GM23338 (cell line): ENCODE measurements at regions not wholly inside any gene's neighbourhood (a gene's known extent, or its start where the extent isn't known, plus 50 kb on each side); places are given as distances from the start of the nearest gene placed in this dataset.

Source experiments
- ATAC-seq: fragments of 200-7000 bp; cut with Tn5 transposase; 3 replicates; pipeline ENCODE4 v1.9.1; 2020
- DNase-seq: peaks from one replicate; pipeline ENCODE4 v3.0.0-alpha.2; 2015; ENCODE audit warnings: low spot score
- H2AFZ ChIP-seq: fragments of 200-600 bp; sonication (generic); 2 replicates; pipeline ENCODE4 v1.8.0; 2016; ENCODE audit warnings: antibody characterized with exemption, mild to moderate bottlenecking, moderate library complexity
- H3F3A ChIP-seq: fragments of 200-600 bp; sonication (generic); replicated peaks from 2 replicates; pipeline ENCODE4 v1.8.0; 2017; ENCODE audit warnings: antibody characterized with exemption, mixed run types, low read depth
- H3K27ac ChIP-seq: fragments of 200-600 bp; sonication (generic); 2 replicates; pipeline ENCODE4 v1.6.1; 2016; ENCODE audit warnings: low read depth
- H3K27me3 ChIP-seq: fragments of 200-600 bp; sonication (generic); 2 replicates; pipeline ENCODE4 v1.8.0; 2016; ENCODE audit warnings: mild to moderate bottlenecking, mixed run types, moderate library complexity; ENCODE audit not compliant: insufficient read depth
- H3K36me3 ChIP-seq: fragments of 200-600 bp; sonication (generic); 2 replicates; pipeline ENCODE4 v1.8.0; 2016; ENCODE audit warnings: mild to moderate bottlenecking; ENCODE audit not compliant: insufficient read depth
- H3K4me1 ChIP-seq: fragments of 200-600 bp; sonication (generic); 2 replicates; pipeline ENCODE4 v1.8.0; 2016; ENCODE audit warnings: mild to moderate bottlenecking, moderate library complexity; ENCODE audit not compliant: insufficient read depth
- H3K4me2 ChIP-seq: fragments of 200-600 bp; sonication (generic); 2 replicates; pipeline ENCODE4 v1.7.1; 2017; ENCODE audit warnings: mixed run types
- H3K4me3 ChIP-seq: fragments of 200-600 bp; sonication (generic); 2 replicates; pipeline ENCODE4 v1.6.1; 2016; ENCODE audit warnings: mixed run types
- H3K79me2 ChIP-seq: fragments of 200-600 bp; sonication (generic); replicated peaks from 2 replicates; pipeline ENCODE4 v1.8.0; 2017; ENCODE audit warnings: mild to moderate bottlenecking; ENCODE audit not compliant: insufficient read depth
- H3K9me2 ChIP-seq: fragments of 200-600 bp; sonication (generic); 2 replicates; pipeline ENCODE4 v1.8.0; 2017; ENCODE audit not compliant: insufficient read depth
- H4K20me1 ChIP-seq: fragments of 200-600 bp; sonication (generic); replicated peaks from 2 replicates; pipeline ENCODE4 v1.8.0; 2017; ENCODE audit warnings: mild to moderate bottlenecking; ENCODE audit not compliant: insufficient read depth
- H3K27ac Mint-ChIP-seq: 2 replicates; pipeline ENCODE4 v1.8.0; 2020; ENCODE audit warnings: inconsistent platforms, mild to moderate bottlenecking, moderate library complexity, mixed read lengths
- H3K27me3 Mint-ChIP-seq: 3 replicates; pipeline ENCODE4 v1.8.0; 2022; ENCODE audit warnings: low read depth, mild to moderate bottlenecking, moderate library complexity, mixed read lengths, inconsistent platforms; ENCODE audit not compliant: insufficient read depth, poor library complexity
- H3K36me3 Mint-ChIP-seq: 3 replicates; pipeline ENCODE4 v1.8.0; 2021; ENCODE audit warnings: low read depth, mild to moderate bottlenecking, inconsistent platforms, moderate library complexity, mixed read lengths
- H3K4me1 Mint-ChIP-seq: 3 replicates; pipeline ENCODE4 v1.8.0; 2020; ENCODE audit warnings: mild to moderate bottlenecking, inconsistent platforms, mixed read lengths
- H3K4me3 Mint-ChIP-seq: 3 replicates; pipeline ENCODE4 v1.8.0; 2021; ENCODE audit warnings: moderate library complexity, mild to moderate bottlenecking, inconsistent platforms, mixed read lengths
- H3K9me3 Mint-ChIP-seq: 3 replicates; pipeline ENCODE4 v1.8.0; 2020; ENCODE audit warnings: moderate library complexity, mild to moderate bottlenecking, inconsistent platforms, mixed read lengths
- CREB1 ChIP-seq: fragments of 250-450 bp; sonication (Bioruptor Pico); IDR thresholded peaks from 2 replicates; pipeline ENCODE4 v1.5.0; 2020; ENCODE audit warnings: low read depth, mild to moderate bottlenecking, moderate library complexity
- EZH2 ChIP-seq: fragments of 200-600 bp; sonication (generic); IDR thresholded peaks from one replicate; pipeline ENCODE4 v1.8.0; 2017; ENCODE audit warnings: antibody characterized with exemption, mild to moderate bottlenecking, low read depth; ENCODE audit not compliant: unreplicated experiment
- POLR2AphosphoS5 ChIP-seq: IDR thresholded peaks from 2 replicates; pipeline ENCODE4 v1.6.1; 2016; ENCODE audit warnings: antibody characterized with exemption, low read depth
- REST ChIP-seq: IDR thresholded peaks from one replicate; pipeline ENCODE4 v1.6.1; 2018; ENCODE audit warnings: antibody characterized with exemption; ENCODE audit not compliant: unreplicated experiment
- ZNF331 ChIP-seq: fragments of 250-450 bp; sonication (Bioruptor Pico); IDR thresholded peaks from 2 replicates; pipeline ENCODE4 v1.5.0; 2020; ENCODE audit warnings: low read depth, mild to moderate bottlenecking, moderate library complexity
- TF ChIP-seq, protein P1 (sequence below): fragments of 250-450 bp; sonication (Bioruptor Pico); IDR thresholded peaks from 2 replicates; pipeline ENCODE4 v1.5.0; 2020; ENCODE audit warnings: mild to moderate bottlenecking, moderate library complexity

GRCh38 chr22:19655399-19655798, 58.9 kb upstream of the SEPTIN5 start (continued):
- TF ChIP-seq, protein P1, sequence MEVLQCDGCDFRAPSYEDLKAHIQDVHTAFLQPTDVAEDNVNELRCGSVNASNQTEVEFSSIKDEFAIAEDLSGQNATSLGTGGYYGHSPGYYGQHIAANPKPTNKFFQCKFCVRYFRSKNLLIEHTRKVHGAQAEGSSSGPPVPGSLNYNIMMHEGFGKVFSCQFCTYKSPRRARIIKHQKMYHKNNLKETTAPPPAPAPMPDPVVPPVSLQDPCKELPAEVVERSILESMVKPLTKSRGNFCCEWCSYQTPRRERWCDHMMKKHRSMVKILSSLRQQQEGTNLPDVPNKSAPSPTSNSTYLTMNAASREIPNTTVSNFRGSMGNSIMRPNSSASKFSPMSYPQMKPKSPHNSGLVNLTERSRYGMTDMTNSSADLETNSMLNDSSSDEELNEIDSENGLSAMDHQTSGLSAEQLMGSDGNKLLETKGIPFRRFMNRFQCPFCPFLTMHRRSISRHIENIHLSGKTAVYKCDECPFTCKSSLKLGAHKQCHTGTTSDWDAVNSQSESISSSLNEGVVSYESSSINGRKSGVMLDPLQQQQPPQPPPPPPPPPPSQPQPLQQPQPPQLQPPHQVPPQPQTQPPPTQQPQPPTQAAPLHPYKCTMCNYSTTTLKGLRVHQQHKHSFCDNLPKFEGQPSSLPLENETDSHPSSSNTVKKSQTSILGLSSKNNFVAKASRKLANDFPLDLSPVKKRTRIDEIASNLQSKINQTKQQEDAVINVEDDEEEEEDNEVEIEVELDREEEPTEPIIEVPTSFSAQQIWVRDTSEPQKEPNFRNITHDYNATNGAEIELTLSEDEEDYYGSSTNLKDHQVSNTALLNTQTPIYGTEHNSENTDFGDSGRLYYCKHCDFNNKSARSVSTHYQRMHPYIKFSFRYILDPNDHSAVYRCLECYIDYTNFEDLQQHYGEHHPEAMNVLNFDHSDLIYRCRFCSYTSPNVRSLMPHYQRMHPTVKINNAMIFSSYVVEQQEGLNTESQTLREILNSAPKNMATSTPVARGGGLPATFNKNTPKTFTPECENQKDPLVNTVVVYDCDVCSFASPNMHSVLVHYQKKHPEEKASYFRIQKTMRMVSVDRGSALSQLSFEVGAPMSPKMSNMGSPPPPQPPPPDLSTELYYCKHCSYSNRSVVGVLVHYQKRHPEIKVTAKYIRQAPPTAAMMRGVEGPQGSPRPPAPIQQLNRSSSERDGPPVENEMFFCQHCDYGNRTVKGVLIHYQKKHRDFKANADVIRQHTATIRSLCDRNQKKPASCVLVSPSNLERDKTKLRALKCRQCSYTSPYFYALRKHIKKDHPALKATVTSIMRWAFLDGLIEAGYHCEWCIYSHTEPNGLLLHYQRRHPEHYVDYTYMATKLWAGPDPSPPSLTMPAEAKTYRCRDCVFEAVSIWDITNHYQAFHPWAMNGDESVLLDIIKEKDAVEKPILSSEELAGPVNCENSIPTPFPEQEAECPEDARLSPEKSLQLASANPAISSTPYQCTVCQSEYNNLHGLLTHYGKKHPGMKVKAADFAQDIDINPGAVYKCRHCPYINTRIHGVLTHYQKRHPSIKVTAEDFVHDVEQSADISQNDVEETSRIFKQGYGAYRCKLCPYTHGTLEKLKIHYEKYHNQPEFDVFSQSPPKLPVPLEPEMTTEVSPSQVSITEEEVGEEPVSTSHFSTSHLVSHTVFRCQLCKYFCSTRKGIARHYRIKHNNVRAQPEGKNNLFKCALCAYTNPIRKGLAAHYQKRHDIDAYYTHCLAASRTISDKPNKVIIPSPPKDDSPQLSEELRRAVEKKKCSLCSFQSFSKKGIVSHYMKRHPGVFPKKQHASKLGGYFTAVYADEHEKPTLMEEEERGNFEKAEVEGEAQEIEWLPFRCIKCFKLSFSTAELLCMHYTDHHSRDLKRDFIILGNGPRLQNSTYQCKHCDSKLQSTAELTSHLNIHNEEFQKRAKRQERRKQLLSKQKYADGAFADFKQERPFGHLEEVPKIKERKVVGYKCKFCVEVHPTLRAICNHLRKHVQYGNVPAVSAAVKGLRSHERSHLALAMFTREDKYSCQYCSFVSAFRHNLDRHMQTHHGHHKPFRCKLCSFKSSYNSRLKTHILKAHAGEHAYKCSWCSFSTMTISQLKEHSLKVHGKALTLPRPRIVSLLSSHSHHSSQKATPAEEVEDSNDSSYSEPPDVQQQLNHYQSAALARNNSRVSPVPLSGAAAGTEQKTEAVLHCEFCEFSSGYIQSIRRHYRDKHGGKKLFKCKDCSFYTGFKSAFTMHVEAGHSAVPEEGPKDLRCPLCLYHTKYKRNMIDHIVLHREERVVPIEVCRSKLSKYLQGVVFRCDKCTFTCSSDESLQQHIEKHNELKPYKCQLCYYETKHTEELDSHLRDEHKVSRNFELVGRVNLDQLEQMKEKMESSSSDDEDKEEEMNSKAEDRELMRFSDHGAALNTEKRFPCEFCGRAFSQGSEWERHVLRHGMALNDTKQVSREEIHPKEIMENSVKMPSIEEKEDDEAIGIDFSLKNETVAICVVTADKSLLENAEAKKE (CRISPR knock-in tag), result no peak
- no peak for TF ChIP-seq CREB1 (CRISPR knock-in tag)

GRCh38 chr22:19656541-19657251, 57.6 kb upstream of the SEPTIN5 start:
- Mint-ChIP-seq H3K27me3 (peaks cover 12% of the 10 kb centered on the region), H3K36me3 (no peaks in the 10 kb centered on the region; the same call in 2 of the 3 replicates), H3K27ac (no peak overlapping the region), H3K4me1 (peaks cover 13% of the 10 kb centered on the region), H3K9me3 (no peaks in the 10 kb centered on the region; the same call in 2 of the 3 replicates), H3K4me3 (no peak overlapping the region)
- no peak for ATAC-seq
- no peaks in the 10 kb centered on the region for H3K79me2 ChIP-seq
- no peaks in the 10 kb centered on the region for H3K27me3 ChIP-seq
- no peak overlapping the region for H3K27ac ChIP-seq
- no peak for DNase-seq
- H4K20me1 ChIP-seq, result no peaks in the 10 kb centered on the region
- TF ChIP-seq EZH2 (no peak), CREB1 (CRISPR knock-in tag) (no peak), POLR2AphosphoS5 (no peak), ZNF331 (no peak), REST (no peak)
- H3K4me2 ChIP-seq, result no peak overlapping the region
- peaks cover 20% of the 10 kb centered on the region for H3K4me1 ChIP-seq
- H3K4me3 ChIP-seq, result no peak overlapping the region
- H3F3A ChIP-seq, result no peaks in the 10 kb centered on the region
- peaks cover 25% of the 10 kb centered on the region for H3K9me2 ChIP-seq
- no peak overlapping the region for H2AFZ ChIP-seq
- no peaks in the 10 kb centered on the region for H3K36me3 ChIP-seq
